RWPE2 (cell line): ENCODE measurements at regions not wholly inside any gene's neighbourhood (a gene's known extent, or its start where the extent isn't known, plus 50 kb on each side); places are given as distances from the start of the nearest gene placed in this dataset.

Experiments
- ATAC-seq: fragments of 200-7000 bp; cut with Tn5 transposase; 3 replicates; pipeline ENCODE4 v1.9.1; 2021; ENCODE audit warnings: low read depth
- DNase-seq: peaks from one replicate; pipeline ENCODE4 v3.0.0-alpha.2; 2020; ENCODE audit warnings: low spot score
- H3K27ac ChIP-seq: fragments of 450-650 bp; 2 replicates; pipeline ENCODE4 v1.5.1; 2017; ENCODE audit warnings: mild to moderate bottlenecking; ENCODE audit not compliant: poor library complexity, severe bottlenecking
- H3K27me3 ChIP-seq: fragments of 250-450 bp; sonication (Bioruptor Pico); 2 replicates; pipeline ENCODE4 v1.5.1; 2021; ENCODE audit warnings: mild to moderate bottlenecking, moderate library complexity; ENCODE audit not compliant: insufficient read depth, poor library complexity, severe bottlenecking
- H3K36me3 ChIP-seq: fragments of 250-450 bp; sonication (Bioruptor Pico); 2 replicates; pipeline ENCODE4 v1.5.1; 2020; ENCODE audit warnings: low read depth, mild to moderate bottlenecking, moderate library complexity
- H3K4me1 ChIP-seq: fragments of 250-450 bp; sonication (Bioruptor Pico); 2 replicates; pipeline ENCODE4 v1.5.1; 2021; ENCODE audit warnings: mild to moderate bottlenecking, moderate library complexity; ENCODE audit not compliant: insufficient read depth, poor library complexity, severe bottlenecking
- H3K4me3 ChIP-seq: fragments of 250-450 bp; sonication (Bioruptor Pico); 2 replicates; pipeline ENCODE4 v1.5.1; 2021; ENCODE audit warnings: mild to moderate bottlenecking, moderate library complexity; ENCODE audit not compliant: severe bottlenecking
- H3K9me3 ChIP-seq: fragments of 250-450 bp; sonication (Bioruptor Pico); 2 replicates; pipeline ENCODE4 v1.5.1; 2021; ENCODE audit warnings: mild to moderate bottlenecking, moderate library complexity; ENCODE audit not compliant: severe bottlenecking
- CTCF ChIP-seq: fragments of 450-650 bp; IDR thresholded peaks from one replicate; pipeline ENCODE4 v1.5.1; 2017; ENCODE audit warnings: mild to moderate bottlenecking, moderate library complexity; ENCODE audit not compliant: poor library complexity, severe bottlenecking

DNA sequence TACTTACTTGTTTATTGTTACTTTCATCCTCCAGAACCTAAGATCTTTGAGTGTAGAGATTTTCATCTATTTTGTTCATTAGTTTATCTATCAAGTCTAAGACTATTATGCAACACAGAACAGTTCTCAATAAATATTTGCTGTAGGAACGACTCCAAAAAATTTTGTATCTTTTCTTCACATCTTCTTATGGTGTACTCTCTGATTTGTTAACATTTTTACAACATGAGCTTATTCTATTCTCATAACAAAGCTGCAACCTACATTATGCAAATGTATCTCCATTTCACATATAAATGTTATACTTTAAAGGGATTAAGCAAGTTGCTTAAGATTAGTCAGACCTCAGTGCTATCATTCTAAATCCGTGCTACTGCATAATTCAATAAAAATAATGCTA lies 514.2 kb upstream of the ZP4 start:
- Histone ChIP-seq H3K9me3 (no peaks in the 10 kb centered on the region), H3K36me3 (no peaks in the 10 kb centered on the region), H3K27me3 (no peaks in the 10 kb centered on the region), H3K4me3 (no peak overlapping the region), H3K4me1 (no peaks in the 10 kb centered on the region), H3K27ac (no peak overlapping the region)
- DNase-seq (no peak), ATAC-seq (no peak)
- no peak for TF ChIP-seq CTCF

- DNase-seq (no peak), ATAC-seq (no peak)
- TF ChIP-seq CTCF = no peak
- no peak overlapping the region for H3K4me3 ChIP-seq
- H3K27ac ChIP-seq = no peak overlapping the region
- no peaks in the 10 kb centered on the region for H3K4me1 ChIP-seq
- H3K27me3 ChIP-seq = no peaks in the 10 kb centered on the region
- no peaks in the 10 kb centered on the region for H3K9me3 ChIP-seq
- no peaks in the 10 kb centered on the region for H3K36me3 ChIP-seq
These were observed 513.8 kb upstream of the ZP4 start for GRCh38 chr1:238404481-238404880.

DNA sequence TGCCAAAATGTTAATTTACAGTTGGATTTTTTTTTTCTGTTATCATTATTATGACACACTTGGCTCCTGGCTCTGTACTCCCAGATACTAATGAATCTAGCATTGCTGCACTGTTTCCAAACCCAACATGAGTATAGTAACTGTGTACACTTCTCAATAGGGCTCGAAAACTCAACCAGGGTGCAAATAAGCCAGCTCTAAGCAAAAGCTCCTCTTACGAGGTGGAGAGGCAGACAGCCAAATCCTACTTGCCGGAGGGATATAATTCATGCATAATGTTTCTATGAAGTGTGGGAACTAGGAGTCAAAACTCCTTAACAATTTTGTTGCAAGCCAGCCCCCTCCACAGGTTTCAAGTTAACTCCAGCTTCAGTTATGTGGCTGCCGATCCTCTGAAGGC lies 510.4 kb upstream of the ZP4 start:
- ATAC-seq (no peak), DNase-seq (no peak)
- Histone ChIP-seq H3K27ac (no peak overlapping the region), H3K36me3 (no peaks in the 10 kb centered on the region), H3K27me3 (no peaks in the 10 kb centered on the region), H3K4me1 (no peaks in the 10 kb centered on the region), H3K9me3 (no peaks in the 10 kb centered on the region), H3K4me3 (no peak overlapping the region)
- TF ChIP-seq CTCF = no peak

GRCh38 chr1:238399558-238399957 lies 508.8 kb upstream of the ZP4 start:
- ATAC-seq = no peak
- Histone ChIP-seq H3K36me3 (no peaks in the 10 kb centered on the region), H3K4me3 (no peak overlapping the region), H3K4me1 (no peaks in the 10 kb centered on the region), H3K9me3 (no peaks in the 10 kb centered on the region), H3K27me3 (no peaks in the 10 kb centered on the region), H3K27ac (no peak overlapping the region)
- DNase-seq = no peak
- no peak for TF ChIP-seq CTCF

- Histone ChIP-seq H3K36me3 (no peaks in the 10 kb centered on the region), H3K4me3 (no peak overlapping the region), H3K27me3 (no peaks in the 10 kb centered on the region), H3K4me1 (no peaks in the 10 kb centered on the region), H3K9me3 (no peaks in the 10 kb centered on the region), H3K27ac (no peak overlapping the region)
- ATAC-seq = no peak
- TF ChIP-seq CTCF = no peak
- no peak for DNase-seq
These were observed 505.4 kb upstream of the ZP4 start for GRCh38 chr1:238396140-238396539.
